ENCODE measurements at regions not wholly inside any gene's neighbourhood (a gene's known extent, or its start where the extent isn't known, plus 50 kb on each side); places are given as distances from the start of the nearest gene placed in this dataset.

DNA sequence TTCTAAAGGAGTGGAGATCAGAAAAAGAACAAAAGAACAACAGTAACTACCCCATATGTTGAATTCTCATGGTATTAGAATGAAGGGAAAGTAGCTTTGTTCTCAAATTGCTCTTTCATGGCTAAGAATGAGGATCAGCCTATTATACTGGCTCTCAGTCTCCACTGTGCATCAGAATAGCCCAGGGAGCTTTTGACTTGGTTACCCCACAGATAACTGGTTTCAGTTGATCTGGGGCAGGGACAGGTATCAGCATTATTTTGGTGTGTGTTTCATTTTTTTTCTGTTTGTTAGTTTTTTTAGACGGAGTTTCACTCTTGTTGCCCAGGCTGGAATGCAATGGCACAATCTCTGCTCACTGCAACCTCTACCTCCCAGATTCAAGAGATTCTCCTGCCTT, 311.7 kb upstream of the TLE3 start:
- TF ChIP-seq, protein P1, sequence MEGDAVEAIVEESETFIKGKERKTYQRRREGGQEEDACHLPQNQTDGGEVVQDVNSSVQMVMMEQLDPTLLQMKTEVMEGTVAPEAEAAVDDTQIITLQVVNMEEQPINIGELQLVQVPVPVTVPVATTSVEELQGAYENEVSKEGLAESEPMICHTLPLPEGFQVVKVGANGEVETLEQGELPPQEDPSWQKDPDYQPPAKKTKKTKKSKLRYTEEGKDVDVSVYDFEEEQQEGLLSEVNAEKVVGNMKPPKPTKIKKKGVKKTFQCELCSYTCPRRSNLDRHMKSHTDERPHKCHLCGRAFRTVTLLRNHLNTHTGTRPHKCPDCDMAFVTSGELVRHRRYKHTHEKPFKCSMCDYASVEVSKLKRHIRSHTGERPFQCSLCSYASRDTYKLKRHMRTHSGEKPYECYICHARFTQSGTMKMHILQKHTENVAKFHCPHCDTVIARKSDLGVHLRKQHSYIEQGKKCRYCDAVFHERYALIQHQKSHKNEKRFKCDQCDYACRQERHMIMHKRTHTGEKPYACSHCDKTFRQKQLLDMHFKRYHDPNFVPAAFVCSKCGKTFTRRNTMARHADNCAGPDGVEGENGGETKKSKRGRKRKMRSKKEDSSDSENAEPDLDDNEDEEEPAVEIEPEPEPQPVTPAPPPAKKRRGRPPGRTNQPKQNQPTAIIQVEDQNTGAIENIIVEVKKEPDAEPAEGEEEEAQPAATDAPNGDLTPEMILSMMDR (IDR thresholded peaks at IDR 0.05) = no peak
- no peak for TF ChIP-seq POLR2A (IDR thresholded peaks at IDR 0.05)
